ENCODE measurements at regions not wholly inside any gene's neighbourhood (a gene's known extent, or its start where the extent isn't known, plus 50 kb on each side); places are given as distances from the start of the nearest gene placed in this dataset.

DNA sequence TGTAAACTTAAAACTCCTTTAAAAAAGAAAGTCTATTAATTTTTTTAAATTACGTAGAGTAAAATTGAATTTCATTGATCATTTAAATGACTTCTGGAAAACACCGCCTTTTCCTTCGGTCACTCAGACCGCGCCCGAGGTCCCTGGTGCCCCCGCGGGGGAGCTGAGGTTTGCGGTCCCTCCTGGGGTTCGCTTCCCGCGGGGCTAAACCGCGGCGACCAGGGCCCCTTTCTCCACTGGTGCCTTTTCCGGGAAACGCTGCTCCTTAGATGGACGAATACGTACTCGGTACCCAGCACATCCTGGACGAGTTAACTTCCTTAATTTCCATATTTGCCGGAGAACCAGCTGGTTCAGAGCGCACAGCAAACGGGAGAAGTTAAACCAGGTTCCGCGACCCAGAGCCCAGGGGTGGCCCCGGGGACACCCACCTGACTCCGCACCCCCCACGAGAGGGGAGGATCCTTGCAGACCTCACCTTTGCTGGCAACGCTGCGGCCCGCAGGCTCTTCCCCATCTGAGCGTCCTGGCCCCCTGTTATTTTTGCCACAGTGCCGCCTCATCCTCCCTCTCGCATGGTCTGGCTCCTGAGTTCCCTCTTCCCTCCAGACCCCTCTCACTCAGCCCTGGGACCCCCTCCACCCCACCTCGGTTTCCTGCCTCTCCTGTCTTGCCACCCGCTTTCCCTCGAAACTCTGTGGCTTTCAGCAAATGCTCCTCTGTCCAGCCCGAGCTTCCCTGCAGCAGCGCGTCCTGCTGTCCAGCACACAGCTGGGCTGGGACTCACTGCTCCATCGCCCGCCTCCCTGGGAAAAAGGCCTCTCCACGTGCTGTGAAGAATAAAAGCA is 420.0 kb upstream of the MYT1L start:
- no peak for ATAC-seq
- TF ChIP-seq TOX (CRISPR knock-in tag; IDR thresholded peaks at IDR 0.05; ENCODE audit: borderline replicate concordance), result no peak
- TF ChIP-seq, protein P1, sequence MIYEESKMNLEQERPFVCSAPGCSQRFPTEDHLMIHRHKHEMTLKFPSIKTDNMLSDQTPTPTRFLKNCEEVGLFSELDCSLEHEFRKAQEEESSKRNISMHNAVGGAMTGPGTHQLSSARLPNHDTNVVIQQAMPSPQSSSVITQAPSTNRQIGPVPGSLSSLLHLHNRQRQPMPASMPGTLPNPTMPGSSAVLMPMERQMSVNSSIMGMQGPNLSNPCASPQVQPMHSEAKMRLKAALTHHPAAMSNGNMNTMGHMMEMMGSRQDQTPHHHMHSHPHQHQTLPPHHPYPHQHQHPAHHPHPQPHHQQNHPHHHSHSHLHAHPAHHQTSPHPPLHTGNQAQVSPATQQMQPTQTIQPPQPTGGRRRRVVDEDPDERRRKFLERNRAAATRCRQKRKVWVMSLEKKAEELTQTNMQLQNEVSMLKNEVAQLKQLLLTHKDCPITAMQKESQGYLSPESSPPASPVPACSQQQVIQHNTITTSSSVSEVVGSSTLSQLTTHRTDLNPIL (CRISPR knock-in tag; IDR thresholded peaks at IDR 0.05; ENCODE audit: low read depth), result no peak
- TF ChIP-seq PPARA (CRISPR knock-in tag; IDR thresholded peaks at IDR 0.05; ENCODE audit: borderline replicate concordance), result no peak
- TF ChIP-seq TCF4 (CRISPR knock-in tag; IDR thresholded peaks at IDR 0.05; ENCODE audit: borderline replicate concordance), result no peak
- no peak for TF ChIP-seq ESRRG (CRISPR knock-in tag; IDR thresholded peaks at IDR 0.05)
- TF ChIP-seq BACH2 (CRISPR knock-in tag; IDR thresholded peaks at IDR 0.05; ENCODE audit: borderline replicate concordance), result no peak
- no peak for TF ChIP-seq RARB (CRISPR knock-in tag; IDR thresholded peaks at IDR 0.05)
- TF ChIP-seq ARNTL (CRISPR knock-in tag; IDR thresholded peaks at IDR 0.05; ENCODE audit: borderline replicate concordance, low read depth), result no peak

DNA sequence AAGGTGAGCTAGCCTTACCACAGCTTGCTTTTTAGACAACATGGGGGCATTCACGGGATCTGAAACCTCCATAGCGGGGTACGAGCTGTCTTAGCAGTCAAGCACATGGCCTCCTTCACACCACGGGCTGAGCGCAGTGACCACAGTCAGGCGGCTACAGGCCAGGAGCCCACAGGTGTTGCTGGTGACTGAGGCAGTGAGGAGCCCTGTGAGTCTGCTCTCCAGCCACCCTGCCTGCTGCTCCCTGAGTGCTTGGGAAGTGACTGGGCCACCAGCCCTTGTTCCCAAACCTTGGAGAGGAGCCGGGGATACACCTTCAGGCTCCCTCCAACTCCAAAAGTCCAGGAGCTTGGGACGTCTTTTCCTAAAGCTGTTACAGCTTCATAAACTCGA is 418.1 kb upstream of the MYT1L start:
- TF ChIP-seq GLIS3 (CRISPR knock-in tag; IDR thresholded peaks at IDR 0.05) (no peak), PPARA (CRISPR knock-in tag; IDR thresholded peaks at IDR 0.05; ENCODE audit: borderline replicate concordance) (no peak), ZNF565 (CRISPR knock-in tag; conservative IDR thresholded peaks at IDR 0.05; ENCODE audit: low read depth) (no peak), ZFP30 (CRISPR knock-in tag; IDR thresholded peaks at IDR 0.05) (no peak), ESRRG (CRISPR knock-in tag; IDR thresholded peaks at IDR 0.05) (no peak), ZFP3 (CRISPR knock-in tag; IDR thresholded peaks at IDR 0.05) (no peak), ARNTL (CRISPR knock-in tag; IDR thresholded peaks at IDR 0.05; ENCODE audit: borderline replicate concordance, low read depth) (no peak), ZNF8 (CRISPR knock-in tag; IDR thresholded peaks at IDR 0.05) (no peak), BACH2 (CRISPR knock-in tag; IDR thresholded peaks at IDR 0.05; ENCODE audit: borderline replicate concordance) (no peak), RARB (CRISPR knock-in tag; IDR thresholded peaks at IDR 0.05) (no peak), ZNF70 (CRISPR knock-in tag; IDR thresholded peaks at IDR 0.05) (no peak), SNAI2 (CRISPR knock-in tag; IDR thresholded peaks at IDR 0.05) (no peak), ISL1 (CRISPR knock-in tag; IDR thresholded peaks at IDR 0.05) (no peak), CSDC2 (CRISPR knock-in tag; IDR thresholded peaks at IDR 0.05) (no peak), TCF4 (CRISPR knock-in tag; IDR thresholded peaks at IDR 0.05; ENCODE audit: borderline replicate concordance) (no peak)
- TF ChIP-seq, protein P2, sequence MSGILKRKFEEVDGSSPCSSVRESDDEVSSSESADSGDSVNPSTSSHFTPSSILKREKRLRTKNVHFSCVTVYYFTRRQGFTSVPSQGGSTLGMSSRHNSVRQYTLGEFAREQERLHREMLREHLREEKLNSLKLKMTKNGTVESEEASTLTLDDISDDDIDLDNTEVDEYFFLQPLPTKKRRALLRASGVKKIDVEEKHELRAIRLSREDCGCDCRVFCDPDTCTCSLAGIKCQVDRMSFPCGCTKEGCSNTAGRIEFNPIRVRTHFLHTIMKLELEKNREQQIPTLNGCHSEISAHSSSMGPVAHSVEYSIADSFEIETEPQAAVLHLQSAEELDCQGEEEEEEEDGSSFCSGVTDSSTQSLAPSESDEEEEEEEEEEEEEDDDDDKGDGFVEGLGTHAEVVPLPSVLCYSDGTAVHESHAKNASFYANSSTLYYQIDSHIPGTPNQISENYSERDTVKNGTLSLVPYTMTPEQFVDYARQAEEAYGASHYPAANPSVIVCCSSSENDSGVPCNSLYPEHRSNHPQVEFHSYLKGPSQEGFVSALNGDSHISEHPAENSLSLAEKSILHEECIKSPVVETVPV (CRISPR knock-in tag; IDR thresholded peaks at IDR 0.05), result no peak
- TF ChIP-seq, protein P3, sequence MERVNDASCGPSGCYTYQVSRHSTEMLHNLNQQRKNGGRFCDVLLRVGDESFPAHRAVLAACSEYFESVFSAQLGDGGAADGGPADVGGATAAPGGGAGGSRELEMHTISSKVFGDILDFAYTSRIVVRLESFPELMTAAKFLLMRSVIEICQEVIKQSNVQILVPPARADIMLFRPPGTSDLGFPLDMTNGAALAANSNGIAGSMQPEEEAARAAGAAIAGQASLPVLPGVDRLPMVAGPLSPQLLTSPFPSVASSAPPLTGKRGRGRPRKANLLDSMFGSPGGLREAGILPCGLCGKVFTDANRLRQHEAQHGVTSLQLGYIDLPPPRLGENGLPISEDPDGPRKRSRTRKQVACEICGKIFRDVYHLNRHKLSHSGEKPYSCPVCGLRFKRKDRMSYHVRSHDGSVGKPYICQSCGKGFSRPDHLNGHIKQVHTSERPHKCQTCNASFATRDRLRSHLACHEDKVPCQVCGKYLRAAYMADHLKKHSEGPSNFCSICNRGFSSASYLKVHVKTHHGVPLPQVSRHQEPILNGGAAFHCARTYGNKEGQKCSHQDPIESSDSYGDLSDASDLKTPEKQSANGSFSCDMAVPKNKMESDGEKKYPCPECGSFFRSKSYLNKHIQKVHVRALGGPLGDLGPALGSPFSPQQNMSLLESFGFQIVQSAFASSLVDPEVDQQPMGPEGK (CRISPR knock-in tag; IDR thresholded peaks at IDR 0.05; ENCODE audit: borderline replicate concordance), result no peak
- TF ChIP-seq, protein P1 (CRISPR knock-in tag; IDR thresholded peaks at IDR 0.05; ENCODE audit: low read depth), result no peak
- TF ChIP-seq, protein P4, sequence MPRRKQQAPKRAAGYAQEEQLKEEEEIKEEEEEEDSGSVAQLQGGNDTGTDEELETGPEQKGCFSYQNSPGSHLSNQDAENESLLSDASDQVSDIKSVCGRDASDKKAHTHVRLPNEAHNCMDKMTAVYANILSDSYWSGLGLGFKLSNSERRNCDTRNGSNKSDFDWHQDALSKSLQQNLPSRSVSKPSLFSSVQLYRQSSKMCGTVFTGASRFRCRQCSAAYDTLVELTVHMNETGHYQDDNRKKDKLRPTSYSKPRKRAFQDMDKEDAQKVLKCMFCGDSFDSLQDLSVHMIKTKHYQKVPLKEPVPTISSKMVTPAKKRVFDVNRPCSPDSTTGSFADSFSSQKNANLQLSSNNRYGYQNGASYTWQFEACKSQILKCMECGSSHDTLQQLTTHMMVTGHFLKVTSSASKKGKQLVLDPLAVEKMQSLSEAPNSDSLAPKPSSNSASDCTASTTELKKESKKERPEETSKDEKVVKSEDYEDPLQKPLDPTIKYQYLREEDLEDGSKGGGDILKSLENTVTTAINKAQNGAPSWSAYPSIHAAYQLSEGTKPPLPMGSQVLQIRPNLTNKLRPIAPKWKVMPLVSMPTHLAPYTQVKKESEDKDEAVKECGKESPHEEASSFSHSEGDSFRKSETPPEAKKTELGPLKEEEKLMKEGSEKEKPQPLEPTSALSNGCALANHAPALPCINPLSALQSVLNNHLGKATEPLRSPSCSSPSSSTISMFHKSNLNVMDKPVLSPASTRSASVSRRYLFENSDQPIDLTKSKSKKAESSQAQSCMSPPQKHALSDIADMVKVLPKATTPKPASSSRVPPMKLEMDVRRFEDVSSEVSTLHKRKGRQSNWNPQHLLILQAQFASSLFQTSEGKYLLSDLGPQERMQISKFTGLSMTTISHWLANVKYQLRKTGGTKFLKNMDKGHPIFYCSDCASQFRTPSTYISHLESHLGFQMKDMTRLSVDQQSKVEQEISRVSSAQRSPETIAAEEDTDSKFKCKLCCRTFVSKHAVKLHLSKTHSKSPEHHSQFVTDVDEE (CRISPR knock-in tag; IDR thresholded peaks at IDR 0.05), result no peak
- TF ChIP-seq, protein P5, sequence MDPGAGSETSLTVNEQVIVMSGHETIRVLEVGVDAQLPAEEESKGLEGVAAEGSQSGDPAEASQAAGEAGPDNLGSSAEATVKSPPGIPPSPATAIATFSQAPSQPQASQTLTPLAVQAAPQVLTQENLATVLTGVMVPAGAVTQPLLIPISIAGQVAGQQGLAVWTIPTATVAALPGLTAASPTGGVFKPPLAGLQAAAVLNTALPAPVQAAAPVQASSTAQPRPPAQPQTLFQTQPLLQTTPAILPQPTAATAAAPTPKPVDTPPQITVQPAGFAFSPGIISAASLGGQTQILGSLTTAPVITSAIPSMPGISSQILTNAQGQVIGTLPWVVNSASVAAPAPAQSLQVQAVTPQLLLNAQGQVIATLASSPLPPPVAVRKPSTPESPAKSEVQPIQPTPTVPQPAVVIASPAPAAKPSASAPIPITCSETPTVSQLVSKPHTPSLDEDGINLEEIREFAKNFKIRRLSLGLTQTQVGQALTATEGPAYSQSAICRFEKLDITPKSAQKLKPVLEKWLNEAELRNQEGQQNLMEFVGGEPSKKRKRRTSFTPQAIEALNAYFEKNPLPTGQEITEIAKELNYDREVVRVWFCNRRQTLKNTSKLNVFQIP (CRISPR knock-in tag; IDR thresholded peaks at IDR 0.05; ENCODE audit: borderline replicate concordance, low read depth), result no peak
- ATAC-seq, result no peak

Data from SK-N-SH treated with all-trans-retinoic acid at 6 μM for 48 hours (cell line).